ENCODE measurements at regions not wholly inside any gene's neighbourhood (a gene's known extent, or its start where the extent isn't known, plus 50 kb on each side); places are given as distances from the start of the nearest gene placed in this dataset.

DNA sequence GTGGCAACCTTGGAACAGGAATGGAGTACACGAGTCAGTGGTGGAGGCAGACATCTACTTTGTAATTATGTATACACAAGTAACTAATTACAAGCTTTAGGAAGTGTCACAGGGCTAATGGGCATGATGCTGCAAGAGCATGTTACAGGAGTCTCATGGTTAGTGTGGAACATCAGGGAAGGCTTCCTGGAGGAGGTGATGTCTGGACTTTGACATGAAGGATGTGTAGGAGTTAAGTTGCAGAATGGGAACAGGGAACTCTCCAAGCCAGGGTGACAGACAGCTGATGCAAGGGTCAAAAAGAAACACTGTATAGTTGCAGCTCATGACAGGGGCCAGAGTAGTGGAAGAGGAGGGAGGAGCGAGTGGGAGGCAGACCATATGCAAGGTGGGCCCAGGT, 483.8 kb upstream of the EEF2KMT start:
- TF ChIP-seq, protein P1, sequence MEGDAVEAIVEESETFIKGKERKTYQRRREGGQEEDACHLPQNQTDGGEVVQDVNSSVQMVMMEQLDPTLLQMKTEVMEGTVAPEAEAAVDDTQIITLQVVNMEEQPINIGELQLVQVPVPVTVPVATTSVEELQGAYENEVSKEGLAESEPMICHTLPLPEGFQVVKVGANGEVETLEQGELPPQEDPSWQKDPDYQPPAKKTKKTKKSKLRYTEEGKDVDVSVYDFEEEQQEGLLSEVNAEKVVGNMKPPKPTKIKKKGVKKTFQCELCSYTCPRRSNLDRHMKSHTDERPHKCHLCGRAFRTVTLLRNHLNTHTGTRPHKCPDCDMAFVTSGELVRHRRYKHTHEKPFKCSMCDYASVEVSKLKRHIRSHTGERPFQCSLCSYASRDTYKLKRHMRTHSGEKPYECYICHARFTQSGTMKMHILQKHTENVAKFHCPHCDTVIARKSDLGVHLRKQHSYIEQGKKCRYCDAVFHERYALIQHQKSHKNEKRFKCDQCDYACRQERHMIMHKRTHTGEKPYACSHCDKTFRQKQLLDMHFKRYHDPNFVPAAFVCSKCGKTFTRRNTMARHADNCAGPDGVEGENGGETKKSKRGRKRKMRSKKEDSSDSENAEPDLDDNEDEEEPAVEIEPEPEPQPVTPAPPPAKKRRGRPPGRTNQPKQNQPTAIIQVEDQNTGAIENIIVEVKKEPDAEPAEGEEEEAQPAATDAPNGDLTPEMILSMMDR (IDR thresholded peaks at IDR 0.05; ENCODE audit: low read depth, low read length), result no peak
- H3K4me3 ChIP-seq (ENCODE audit: low read depth, low read length), result no peak overlapping the region

DNA sequence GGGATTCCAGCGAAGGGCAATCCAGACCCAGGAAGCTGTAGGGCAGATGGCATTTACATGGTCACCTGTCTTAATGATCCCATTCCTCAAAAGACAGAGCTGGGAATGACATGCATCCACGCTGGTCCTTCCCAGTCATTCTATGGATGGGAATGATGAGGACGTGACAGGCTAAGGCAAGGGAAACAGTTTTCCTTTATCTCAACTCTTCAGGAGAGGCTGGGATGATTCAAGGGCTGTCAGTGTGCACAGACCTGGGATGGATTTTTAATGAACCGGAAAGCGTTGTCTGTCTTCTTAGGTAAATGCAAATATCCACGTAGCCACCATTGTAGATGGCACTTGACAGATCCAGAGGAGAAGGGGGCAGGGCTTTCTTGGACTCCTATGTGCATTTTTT, 483.2 kb upstream of the EEF2KMT start:
- TF ChIP-seq, protein P1 (IDR thresholded peaks at IDR 0.05; ENCODE audit: low read depth, low read length), result no peak
- H3K4me3 ChIP-seq (ENCODE audit: low read depth, low read length), result no peak overlapping the region

GRCh38 chr16:5580296-5580695, 482.7 kb upstream of the EEF2KMT start:
- TF ChIP-seq, protein P1 (IDR thresholded peaks at IDR 0.05; ENCODE audit: low read depth, low read length), result no peak
- no peak overlapping the region for H3K4me3 ChIP-seq (ENCODE audit: low read depth, low read length)

- no peak overlapping the region for H3K4me3 ChIP-seq (ENCODE audit: low read depth, low read length)
- TF ChIP-seq, protein P1 (IDR thresholded peaks at IDR 0.05; ENCODE audit: low read depth, low read length), result no peak
Observed at GRCh38 chr16:5578980-5579379, 481.4 kb upstream of the EEF2KMT start.

DNA sequence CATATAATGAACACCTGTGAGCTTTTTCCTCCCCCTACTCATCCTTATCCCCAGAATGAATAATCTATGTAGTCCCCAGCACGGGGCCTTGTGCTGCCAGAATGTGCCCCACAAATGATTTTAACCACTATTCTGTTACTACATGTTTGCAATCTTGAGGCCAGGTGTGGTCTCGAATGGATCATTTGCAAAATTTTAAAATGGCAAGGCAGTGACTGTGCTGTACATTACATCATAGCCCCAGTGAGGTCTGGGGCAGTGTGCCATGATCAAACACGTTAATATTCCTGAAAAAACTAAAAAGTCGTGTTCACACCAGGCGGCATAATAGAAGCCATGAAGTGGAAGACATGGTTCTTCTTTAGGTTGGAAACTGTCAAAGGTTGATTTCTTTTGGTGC, 479.9 kb upstream of the EEF2KMT start:
- TF ChIP-seq, protein P1 (IDR thresholded peaks at IDR 0.05; ENCODE audit: low read depth, low read length), result no peak
- no peak overlapping the region for H3K4me3 ChIP-seq (ENCODE audit: low read depth, low read length)

GRCh38 chr16:5575646-5576245, 478.2 kb upstream of the EEF2KMT start:
- TF ChIP-seq, protein P1 (IDR thresholded peaks at IDR 0.05; ENCODE audit: low read depth, low read length), result no peak
- no peak overlapping the region for H3K4me3 ChIP-seq (ENCODE audit: low read depth, low read length)

- TF ChIP-seq, protein P1 (IDR thresholded peaks at IDR 0.05; ENCODE audit: low read depth, low read length), result no peak
- H3K4me3 ChIP-seq (ENCODE audit: low read depth, low read length), result no peak overlapping the region
Observed at GRCh38 chr16:5575121-5575520, 477.5 kb upstream of the EEF2KMT start.

Measured in WI38 (cell line).